SH-SY5Y (cell line): ENCODE measurements at regions not wholly inside any gene's neighbourhood (a gene's known extent, or its start where the extent isn't known, plus 50 kb on each side); places are given as distances from the start of the nearest gene placed in this dataset.

Experiments used
- GATA2 ChIP-seq: IDR thresholded peaks from 2 replicates; pipeline ENCODE4 v1.6.1; 2011; ENCODE audit warnings: mild to moderate bottlenecking, low read depth, low read length
- GATA3 ChIP-seq: IDR thresholded peaks from 2 replicates; pipeline ENCODE4 v1.6.1; 2011; ENCODE audit warnings: low read depth, mild to moderate bottlenecking, low read length, moderate library complexity

- no peak for TF ChIP-seq GATA2
- no peak for TF ChIP-seq GATA3
Observed at GRCh38 chr3:74200952-74201351, 413.5 kb downstream of the CNTN3 start.
